BLaER1 (cell line): ENCODE measurements at regions not wholly inside any gene's neighbourhood (a gene's known extent, or its start where the extent isn't known, plus 50 kb on each side); places are given as distances from the start of the nearest gene placed in this dataset.
"Not testable (repeated sequence)": the region's sequence is repeated elsewhere in the genome, so short reads cannot be mapped to it uniquely, and the experiment has no call there.

ENCODE experiments used
- H3K27ac ChIP-seq: shearing (Covaris generic); formaldehyde crosslinking; 2 replicates; pipeline ENCODE4 v1.8.1; 2022
- H3K27me3 ChIP-seq: shearing (Covaris generic); formaldehyde crosslinking; 2 replicates; pipeline ENCODE4 v1.8.1; 2022
- H3K36me3 ChIP-seq: shearing (Covaris generic); formaldehyde crosslinking; 2 replicates; pipeline ENCODE4 v1.8.1; 2022
- H3K4me1 ChIP-seq: shearing (Covaris generic); formaldehyde crosslinking; 2 replicates; pipeline ENCODE4 v1.8.1; 2022
- H3K4me2 ChIP-seq: shearing (Covaris generic); formaldehyde crosslinking; 2 replicates; pipeline ENCODE4 v1.8.1; 2022
- H3K4me3 ChIP-seq: shearing (Covaris generic); formaldehyde crosslinking; 2 replicates; pipeline ENCODE4 v1.8.1; 2022
- H3K9ac ChIP-seq: shearing (Covaris generic); formaldehyde crosslinking; 2 replicates; pipeline ENCODE4 v1.8.1; 2022
- H3K9me3 ChIP-seq: shearing (Covaris generic); formaldehyde crosslinking; 2 replicates; pipeline ENCODE4 v1.8.1; 2022
- H4K20me1 ChIP-seq: shearing (Covaris generic); formaldehyde crosslinking; 2 replicates; pipeline ENCODE4 v1.8.1; 2022
- Cebpa-rat ChIP-seq: shearing (Covaris generic); IDR thresholded peaks from 2 replicates; pipeline ENCODE4 v1.8.1; 2022

DNA sequence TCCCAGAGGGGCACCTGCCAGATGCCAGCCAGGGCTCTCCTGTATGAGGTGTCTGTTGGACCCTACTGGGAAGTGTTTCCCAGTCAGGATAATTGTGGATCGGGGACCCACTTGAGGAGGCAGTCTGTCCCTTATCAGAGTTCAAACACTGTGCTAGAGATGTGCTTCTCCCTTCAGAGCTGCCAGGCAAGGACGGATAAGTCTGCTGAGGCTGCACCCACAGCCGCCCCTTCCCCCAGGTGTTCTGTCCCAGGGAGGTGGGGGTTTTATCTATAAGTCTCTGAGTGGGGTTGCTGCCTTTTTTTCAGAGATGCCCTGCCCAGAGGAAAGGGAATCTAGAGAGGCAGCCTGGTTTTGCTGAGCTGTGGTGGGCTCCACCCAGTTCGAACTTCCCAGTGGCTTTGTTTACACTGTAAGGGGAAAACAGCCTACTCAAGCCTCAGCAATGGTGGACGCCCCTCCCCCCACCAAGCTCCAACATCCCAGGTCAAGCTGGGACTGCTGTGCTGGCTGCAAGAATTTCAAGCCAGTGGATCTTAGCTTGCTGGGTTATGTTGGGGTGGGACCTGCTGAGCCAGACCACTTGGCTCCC is 324.0 kb upstream of the SETBP1 start:
- Histone ChIP-seq H3K4me2 (no peak overlapping the region), H3K27ac (no peak overlapping the region)

DNA sequence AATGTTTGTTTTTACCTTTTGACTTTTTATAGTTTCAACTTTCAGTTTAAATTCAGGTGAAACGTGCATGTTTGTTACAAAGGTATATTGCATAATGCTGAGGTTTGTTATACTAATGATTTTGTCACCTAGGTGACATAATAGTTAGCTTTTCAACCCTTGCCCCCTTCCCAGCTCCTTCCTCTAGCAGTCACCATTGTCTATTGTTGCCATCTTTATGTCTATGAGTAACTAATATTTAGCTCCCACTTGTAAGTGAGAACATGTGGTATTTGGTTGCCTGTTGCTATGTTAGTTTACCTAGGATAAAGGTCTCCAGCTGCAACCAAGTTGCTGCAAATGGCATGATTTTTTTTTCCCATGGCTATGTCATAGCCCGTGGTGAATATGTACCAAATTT is 322.3 kb upstream of the SETBP1 start:
- Histone ChIP-seq H3K4me3 (no peak overlapping the region), H3K4me1 (no peaks in the 10 kb centered on the region), H3K9ac (no peak overlapping the region), H4K20me1 (no peaks in the 10 kb centered on the region), H3K27ac (no peak overlapping the region), H3K4me2 (no peak overlapping the region), H3K9me3 (0 out of 2 replicates have a peak, but pooled peaks cover 4% of the 10 kb centered on the region), H3K36me3 (no peaks in the 10 kb centered on the region), H3K27me3 (no peaks in the 10 kb centered on the region)
- no peak for TF ChIP-seq Cebpa-rat

More for the DNA sequence above, 324.0 kb upstream of the SETBP1 start:
- no peaks in the 10 kb centered on the region for H3K27me3 ChIP-seq
- H3K4me1 ChIP-seq, result no peaks in the 10 kb centered on the region
- 0 out of 2 replicates have a peak, but pooled peaks cover 4% of the 10 kb centered on the region for H3K9me3 ChIP-seq
- no peak for TF ChIP-seq Cebpa-rat
- H4K20me1 ChIP-seq, result no peaks in the 10 kb centered on the region
- H3K36me3 ChIP-seq, result no peaks in the 10 kb centered on the region
- no peak overlapping the region for H3K9ac ChIP-seq
- no peak overlapping the region for H3K4me3 ChIP-seq

DNA sequence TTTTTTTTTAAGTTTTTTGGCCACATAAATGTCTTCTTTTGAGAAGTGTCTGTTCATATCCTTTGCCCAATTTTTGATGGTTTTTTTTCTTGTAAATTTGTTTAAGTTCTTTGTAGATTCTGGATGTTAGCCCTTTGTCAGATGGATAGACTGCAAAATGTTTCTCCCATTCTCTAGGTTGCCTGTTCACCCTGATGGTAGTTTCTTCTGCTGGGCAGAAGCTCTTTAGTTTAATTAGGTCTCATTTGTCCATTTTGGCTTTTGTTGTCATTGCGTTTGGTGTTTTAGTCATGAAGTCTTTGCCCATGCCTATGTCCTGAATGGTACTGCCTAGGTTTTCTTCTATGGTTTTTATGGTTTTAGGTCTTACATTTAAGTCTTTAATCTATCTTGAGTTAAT is 320.9 kb upstream of the SETBP1 start:
- H3K9ac ChIP-seq, H3K36me3 ChIP-seq, H3K27me3 ChIP-seq, H3K4me2 ChIP-seq, H3K9me3 ChIP-seq, H3K4me3 ChIP-seq, H3K4me1 ChIP-seq, H4K20me1 ChIP-seq, H3K27ac ChIP-seq: not testable (repeated sequence)

DNA sequence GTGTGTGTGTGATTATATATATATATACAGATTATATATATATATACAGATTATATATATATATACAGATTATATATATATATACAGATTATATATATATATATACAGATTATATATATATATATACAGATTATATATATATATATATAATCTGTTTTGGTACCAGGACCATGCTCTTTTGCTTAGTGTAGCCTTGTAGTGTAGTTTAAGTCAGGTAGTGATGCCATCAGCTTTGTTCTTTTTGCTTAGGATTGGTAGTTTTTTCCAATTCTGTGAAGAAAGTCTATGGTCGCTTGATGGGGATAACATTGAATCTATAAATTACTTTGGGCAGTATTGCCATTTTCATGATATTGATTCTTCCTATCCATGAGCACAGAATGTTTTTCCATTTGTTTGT is 318.5 kb upstream of the SETBP1 start:
- not testable (repeated sequence) for H3K4me3 ChIP-seq, H3K27me3 ChIP-seq, H3K9me3 ChIP-seq, H3K36me3 ChIP-seq, H3K4me1 ChIP-seq, H3K27ac ChIP-seq, H3K4me2 ChIP-seq, H3K9ac ChIP-seq, H4K20me1 ChIP-seq

DNA sequence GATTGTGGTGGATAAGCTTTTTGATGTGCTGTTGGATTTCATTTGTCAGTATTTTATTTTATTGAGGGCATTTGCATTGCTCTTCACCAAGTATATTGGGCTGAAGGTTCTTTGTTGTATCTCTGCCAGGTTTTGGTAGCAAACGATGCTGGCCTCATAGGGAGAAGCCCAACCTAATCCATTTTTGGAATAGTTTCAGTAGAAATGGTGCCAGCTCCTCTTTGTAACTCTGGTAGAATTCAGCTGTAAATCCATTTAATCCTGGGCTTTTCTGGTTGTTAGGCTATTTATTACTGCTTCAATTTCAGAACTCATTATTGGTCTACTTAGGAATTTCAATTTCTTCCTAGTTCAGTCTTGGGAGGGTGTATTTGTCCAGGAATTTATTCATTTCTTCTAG is 309.8 kb upstream of the SETBP1 start:
- H3K4me2 ChIP-seq, result no peak overlapping the region
- H3K27me3 ChIP-seq, result no peaks in the 10 kb centered on the region
- H4K20me1 ChIP-seq, result no peaks in the 10 kb centered on the region
- TF ChIP-seq Cebpa-rat, result no peak
- H3K4me1 ChIP-seq, result no peaks in the 10 kb centered on the region
- no peak overlapping the region for H3K4me3 ChIP-seq
- no peak overlapping the region for H3K9ac ChIP-seq
- H3K9me3 ChIP-seq, result peaks cover 38% of the 10 kb centered on the region
- no peaks in the 10 kb centered on the region for H3K36me3 ChIP-seq
- no peak overlapping the region for H3K27ac ChIP-seq

DNA sequence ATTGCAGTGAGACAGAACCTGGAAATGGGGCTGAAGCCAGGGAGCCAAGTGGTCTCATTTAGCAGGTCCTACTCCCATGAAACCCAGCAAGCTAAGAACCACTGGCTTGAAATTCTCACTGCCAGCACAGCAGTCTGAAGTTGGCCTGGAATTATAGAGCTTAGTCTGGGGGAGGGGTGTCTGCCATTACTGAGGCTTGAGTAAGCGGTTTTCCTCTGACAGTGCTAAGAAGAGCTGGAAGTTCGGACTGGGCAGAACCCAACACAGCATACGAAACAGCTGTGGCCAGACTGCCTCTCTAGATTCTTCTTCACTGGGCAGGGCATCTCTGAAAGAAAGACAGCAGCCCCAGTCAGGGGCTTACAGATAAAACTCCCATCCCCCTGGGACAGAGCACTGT is 305.7 kb upstream of the SETBP1 start:
- Histone ChIP-seq H3K36me3 (no peaks in the 10 kb centered on the region), H3K27me3 (no peaks in the 10 kb centered on the region), H3K4me1 (no peaks in the 10 kb centered on the region), H3K9ac (no peak overlapping the region), H3K4me3 (no peak overlapping the region), H3K27ac (no peak overlapping the region), H4K20me1 (no peaks in the 10 kb centered on the region), H3K4me2 (no peak overlapping the region), H3K9me3 (peaks cover 32% of the 10 kb centered on the region)
- no peak for TF ChIP-seq Cebpa-rat

DNA sequence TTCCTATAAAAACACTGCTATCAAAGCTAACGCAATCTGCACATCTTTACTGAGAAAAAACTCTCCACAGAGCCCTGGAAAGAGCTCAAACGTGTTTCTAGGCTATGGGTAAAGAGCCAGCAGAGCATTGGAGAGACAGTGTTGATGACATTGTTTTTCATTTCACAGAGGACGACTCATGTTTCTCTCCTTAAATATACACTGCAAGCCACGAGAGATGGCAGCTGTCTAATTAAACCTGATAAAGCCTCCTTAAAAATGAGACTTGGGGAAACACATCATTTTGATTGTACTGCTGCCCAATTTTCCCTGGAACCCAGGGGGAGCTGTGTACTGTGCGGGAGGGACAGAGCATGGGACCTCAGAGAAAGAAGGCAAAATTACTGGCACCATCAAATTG is 294.3 kb upstream of the SETBP1 start:
- Histone ChIP-seq H3K4me2 (no peak overlapping the region), H3K27me3 (no peaks in the 10 kb centered on the region), H4K20me1 (no peaks in the 10 kb centered on the region), H3K36me3 (no peaks in the 10 kb centered on the region), H3K9ac (no peak overlapping the region), H3K27ac (no peak overlapping the region), H3K4me3 (no peak overlapping the region), H3K9me3 (no peaks in the 10 kb centered on the region), H3K4me1 (peaks cover 4% of the 10 kb centered on the region)
- no peak for TF ChIP-seq Cebpa-rat

DNA sequence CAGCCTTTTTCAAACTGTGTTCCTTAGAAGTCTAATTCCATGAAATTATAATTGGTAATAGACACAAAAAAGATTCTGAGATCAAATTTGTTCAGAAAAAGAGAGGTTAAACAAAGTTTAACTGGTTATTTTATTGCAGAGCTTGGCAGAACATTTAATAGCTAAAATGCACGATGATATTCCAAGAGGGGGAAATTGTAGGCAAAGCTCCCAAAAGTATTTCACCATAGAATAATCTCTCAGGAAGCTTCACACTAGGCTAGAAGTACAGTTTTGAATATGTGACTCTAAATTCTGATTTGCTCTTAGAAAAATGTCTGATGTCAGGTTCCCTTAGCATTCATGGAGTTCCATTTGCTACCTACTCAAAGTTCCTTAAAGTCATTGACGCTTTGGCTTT is 292.4 kb upstream of the SETBP1 start:
- Histone ChIP-seq H3K36me3 (no peaks in the 10 kb centered on the region), H3K27ac (no peak overlapping the region), H3K4me1 (peaks cover 9% of the 10 kb centered on the region), H3K4me2 (no peak overlapping the region), H3K9ac (no peak overlapping the region), H3K4me3 (no peak overlapping the region), H3K27me3 (no peaks in the 10 kb centered on the region), H4K20me1 (no peaks in the 10 kb centered on the region), H3K9me3 (no peaks in the 10 kb centered on the region)
- no peak for TF ChIP-seq Cebpa-rat

DNA sequence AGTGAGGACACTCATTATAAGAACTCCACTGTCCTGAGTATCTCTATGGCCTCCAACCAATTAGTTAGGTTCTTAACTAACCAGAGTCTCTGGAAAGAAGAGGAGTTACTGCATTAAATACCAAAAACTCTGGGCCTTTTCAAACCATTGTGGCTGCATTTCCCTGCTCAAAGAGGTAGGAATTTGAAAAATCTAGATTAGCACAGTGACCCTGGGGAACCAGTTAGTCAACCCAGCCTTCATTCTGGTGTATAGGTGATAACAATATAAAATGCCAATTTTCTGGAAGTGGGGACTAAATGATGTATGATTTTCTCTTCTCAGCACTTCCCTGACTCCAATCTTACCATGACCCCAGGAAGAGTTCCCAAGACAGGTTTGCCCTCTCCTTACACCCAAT is 287.8 kb upstream of the SETBP1 start:
- no peak overlapping the region for H3K4me3 ChIP-seq
- peaks cover 9% of the 10 kb centered on the region for H3K4me1 ChIP-seq
- no peak overlapping the region for H3K4me2 ChIP-seq
- no peak for TF ChIP-seq Cebpa-rat
- H4K20me1 ChIP-seq, result no peaks in the 10 kb centered on the region
- no peak overlapping the region for H3K9ac ChIP-seq
- no peaks in the 10 kb centered on the region for H3K36me3 ChIP-seq
- H3K27ac ChIP-seq, result no peak overlapping the region
- H3K27me3 ChIP-seq, result no peaks in the 10 kb centered on the region
- H3K9me3 ChIP-seq, result no peaks in the 10 kb centered on the region

DNA sequence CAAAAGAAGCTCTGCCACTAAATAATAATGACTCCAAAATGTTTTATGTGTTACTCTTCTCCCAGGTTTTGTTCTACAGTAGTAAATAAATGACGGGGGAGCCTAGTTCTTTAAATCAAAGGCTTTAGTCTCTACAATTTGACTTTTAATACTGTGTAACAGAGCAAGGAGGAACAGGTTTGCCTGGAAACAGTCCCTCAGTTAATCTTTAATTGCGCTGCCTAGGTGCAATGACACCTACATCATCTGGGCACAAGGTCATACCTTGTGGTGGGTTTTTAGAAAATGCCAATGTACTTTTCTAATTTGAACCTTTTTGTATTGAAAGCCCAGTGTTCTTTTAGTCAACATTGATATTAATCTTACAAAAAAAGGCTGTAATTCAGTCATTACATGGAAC is 287.3 kb upstream of the SETBP1 start:
- Histone ChIP-seq H3K27ac (no peak overlapping the region), H3K4me3 (no peak overlapping the region), H3K4me2 (no peak overlapping the region)

DNA sequence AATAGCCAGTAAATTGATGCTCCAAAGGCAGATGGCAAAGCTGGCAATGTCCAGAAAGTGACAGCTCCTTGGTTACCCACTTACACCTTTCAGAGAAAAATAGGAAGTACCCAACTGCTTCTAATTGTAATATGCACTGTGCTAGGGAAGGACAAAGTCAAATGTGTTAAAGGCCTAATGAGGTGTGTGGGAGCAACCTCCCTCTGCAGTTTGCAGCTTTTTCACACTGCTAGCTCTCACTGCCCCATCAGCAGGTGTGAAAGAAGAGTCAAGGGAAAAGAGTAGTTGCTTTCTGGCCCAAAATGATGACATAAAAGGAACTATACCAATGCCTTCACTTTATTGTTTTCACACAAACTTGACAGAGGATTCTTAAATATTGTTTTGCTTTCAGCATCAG is 284.1 kb upstream of the SETBP1 start:
- H3K4me2 ChIP-seq, result no peak overlapping the region
- no peak overlapping the region for H3K4me3 ChIP-seq
- no peak overlapping the region for H3K27ac ChIP-seq
- H3K9me3 ChIP-seq, result no peaks in the 10 kb centered on the region
- no peak overlapping the region for H3K9ac ChIP-seq
- H4K20me1 ChIP-seq, result no peaks in the 10 kb centered on the region
- TF ChIP-seq Cebpa-rat, result no peak
- no peaks in the 10 kb centered on the region for H3K27me3 ChIP-seq
- H3K4me1 ChIP-seq, result peaks cover 3% of the 10 kb centered on the region
- no peaks in the 10 kb centered on the region for H3K36me3 ChIP-seq

More for the DNA sequence above, 287.3 kb upstream of the SETBP1 start:
- no peak for TF ChIP-seq Cebpa-rat
- Histone ChIP-seq H3K4me1 (peaks cover 9% of the 10 kb centered on the region), H3K9me3 (no peaks in the 10 kb centered on the region), H3K9ac (no peak overlapping the region), H4K20me1 (no peaks in the 10 kb centered on the region), H3K36me3 (no peaks in the 10 kb centered on the region), H3K27me3 (no peaks in the 10 kb centered on the region)
